DMS 273 (cell line): ENCODE measurements at regions not wholly inside any gene's neighbourhood (a gene's known extent, or its start where the extent isn't known, plus 50 kb on each side); places are given as distances from the start of the nearest gene placed in this dataset.

Experiments used
- DNase-seq: peaks from one replicate; lab custom pipeline; 2025; ENCODE audit not compliant: unreplicated experiment; lab: John Stamatoyannopoulos, UW

DNA sequence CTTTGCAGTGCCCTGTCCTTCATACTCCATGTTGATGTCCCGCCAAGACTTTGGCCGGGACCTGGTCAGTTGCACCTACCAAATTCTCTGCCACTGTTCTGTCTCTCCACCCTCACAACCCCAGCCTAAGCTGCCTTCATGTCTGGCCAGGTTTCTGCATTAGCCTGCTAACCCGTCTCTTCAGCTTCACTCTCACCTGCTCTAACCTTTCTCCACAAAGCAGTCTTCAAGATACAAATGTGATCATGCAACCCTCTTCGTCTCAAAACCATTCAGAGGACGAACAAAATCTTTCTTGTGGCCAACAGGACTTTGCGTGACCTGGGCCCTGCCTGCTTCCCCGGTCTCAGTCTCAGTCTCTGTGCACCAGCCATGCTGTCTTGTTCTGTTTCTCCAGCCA is 148.2 kb downstream of the WSCD1 start:
- no peak for DNase-seq

- DNase-seq, result no peak
Observed at GRCh38 chr17:6215071-6216035, 145.2 kb downstream of the WSCD1 start.

DNA sequence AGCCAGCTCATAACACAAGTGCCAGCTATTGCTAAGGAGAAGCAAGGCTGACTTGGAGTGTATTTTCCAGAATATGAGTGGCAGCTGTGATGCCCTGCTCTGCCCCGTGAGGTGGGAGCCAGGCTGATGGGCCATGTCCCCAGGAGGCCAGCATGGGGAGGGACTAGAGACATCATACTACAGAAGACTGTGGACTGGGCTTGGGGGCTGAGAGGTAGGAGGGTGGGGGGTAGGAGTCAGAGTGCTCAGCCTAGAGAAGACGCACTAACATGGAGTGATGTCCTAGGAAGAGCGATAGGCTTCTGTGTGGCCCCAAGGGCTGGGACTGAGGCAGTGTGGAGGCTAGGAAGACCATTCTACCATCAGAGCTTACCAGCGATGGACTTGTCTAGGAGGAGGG is 143.7 kb downstream of the WSCD1 start:
- no peak for DNase-seq

DNA sequence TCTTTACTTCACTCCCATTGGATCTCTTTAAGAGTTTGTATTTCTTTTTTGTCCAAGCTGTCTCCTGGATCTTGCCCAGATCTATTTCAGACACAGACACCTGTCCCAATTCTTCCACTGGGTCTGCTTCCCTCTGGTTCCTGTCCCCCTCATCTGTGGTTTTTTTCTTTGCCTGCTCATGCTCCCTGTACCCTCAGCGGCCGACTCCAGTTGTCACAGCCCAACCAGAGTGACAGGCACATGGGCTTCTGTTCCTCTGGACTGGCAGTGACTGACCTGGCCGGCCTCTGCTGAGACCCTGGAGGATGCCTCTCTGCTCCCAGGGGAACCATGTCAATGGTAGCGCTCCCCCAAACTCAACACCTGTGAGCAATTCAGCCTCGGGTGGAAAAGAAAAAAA is 142.6 kb downstream of the WSCD1 start:
- no peak for DNase-seq

DNA sequence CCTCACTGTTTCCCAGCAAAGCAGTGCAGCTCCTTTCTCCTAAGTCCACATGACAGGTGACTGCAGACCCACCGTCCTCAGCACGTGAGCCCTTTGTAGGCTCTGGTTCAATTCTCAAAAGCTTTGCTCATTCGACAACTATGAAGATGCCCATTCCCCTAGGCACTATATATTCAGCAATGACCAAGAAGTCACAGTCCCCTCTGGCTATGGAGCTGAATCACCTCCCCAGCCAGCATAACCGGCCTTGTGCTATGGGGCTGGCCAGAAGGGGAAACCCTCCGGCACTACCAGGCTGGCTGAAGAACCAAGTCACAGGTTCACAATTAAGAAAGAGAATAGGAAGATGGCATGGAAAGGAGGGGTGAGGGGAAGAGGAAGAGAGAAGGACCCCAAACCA is 139.7 kb downstream of the WSCD1 start:
- DNase-seq, result no peak

GRCh38 chr17:6208608-6209180 is 138.5 kb downstream of the WSCD1 start:
- DNase-seq, result no peak

DNA sequence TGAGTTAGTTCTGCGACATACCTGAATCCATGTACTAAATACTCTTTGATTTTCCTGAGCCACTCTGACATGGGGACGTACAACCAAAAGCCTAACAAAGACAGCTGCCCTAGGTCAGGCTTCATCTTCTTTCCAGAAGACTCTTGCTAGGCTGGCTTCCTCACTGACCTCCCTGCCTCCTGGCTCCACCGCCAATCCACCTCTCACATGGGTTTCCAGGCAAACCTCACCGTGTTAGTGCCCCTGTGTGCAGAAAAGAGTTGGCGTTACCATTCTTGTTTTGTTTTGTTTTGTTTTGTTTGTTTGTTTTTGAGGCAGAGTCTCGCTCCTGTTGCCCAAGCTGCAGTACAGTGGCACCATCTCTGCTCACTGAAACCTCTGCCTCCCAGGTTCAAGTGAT is 135.3 kb downstream of the WSCD1 start:
- no peak for DNase-seq

DNA sequence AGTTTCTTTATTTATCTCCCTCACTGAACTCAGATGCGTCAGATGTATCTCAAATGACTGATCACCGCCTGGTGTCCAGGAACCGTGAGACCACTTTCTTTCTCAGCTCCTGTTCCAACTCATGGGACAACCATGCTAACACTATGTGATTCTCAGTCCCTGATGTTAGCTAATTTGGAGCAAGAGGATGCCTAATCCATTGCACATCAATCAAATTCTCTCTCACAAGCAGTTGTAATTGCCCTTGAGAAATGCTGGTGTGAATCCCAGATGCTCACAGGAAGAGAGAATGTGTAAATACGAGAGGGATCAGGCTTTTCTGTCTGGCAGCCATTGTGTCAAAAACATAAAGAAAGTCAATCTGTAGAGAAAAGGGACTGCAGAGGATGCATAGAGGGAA is 134.9 kb downstream of the WSCD1 start:
- no peak for DNase-seq

- no peak for DNase-seq
Observed at GRCh38 chr17:6204203-6204722, 134.1 kb downstream of the WSCD1 start.

DNA sequence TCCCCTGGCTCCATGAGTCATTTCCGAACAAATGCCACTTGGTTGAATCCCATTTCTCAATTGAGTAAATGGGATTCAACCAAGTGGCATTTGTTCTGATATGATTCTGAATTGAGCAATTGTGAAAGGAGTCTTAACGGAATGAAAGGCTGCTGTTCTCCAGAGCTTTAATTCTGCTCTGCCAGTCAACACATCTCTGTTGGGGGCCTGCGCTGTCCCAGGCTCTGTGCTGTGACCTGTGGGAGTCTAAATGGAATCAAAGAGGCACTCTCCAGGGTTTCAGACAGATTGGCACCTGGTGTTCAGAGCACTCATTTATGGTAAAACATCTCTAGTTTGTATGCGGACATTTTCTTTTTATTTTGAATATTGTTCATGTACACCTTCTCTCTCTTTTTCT is 126.2 kb downstream of the WSCD1 start:
- DNase-seq, result no peak

DNA sequence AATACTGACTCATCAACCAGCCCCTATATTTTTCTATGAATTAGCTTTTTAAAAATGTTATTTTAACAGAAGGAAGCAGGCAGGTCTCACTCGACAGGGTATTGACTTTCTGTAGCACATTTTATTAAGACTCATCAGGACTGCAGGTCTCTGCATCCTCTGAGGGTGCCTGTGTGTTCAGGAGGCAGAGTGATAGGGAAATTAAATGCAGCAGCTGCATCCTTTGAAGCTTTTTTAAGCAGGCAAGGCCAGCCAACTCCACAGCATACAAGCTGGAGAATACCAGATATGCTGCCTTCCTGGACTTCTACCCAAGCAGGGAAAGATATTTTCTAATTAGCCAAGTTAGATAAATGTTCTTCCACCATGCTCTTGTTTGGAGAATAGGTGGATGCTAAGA is 124.9 kb downstream of the WSCD1 start:
- DNase-seq, result no peak

GRCh38 chr17:6191405-6192324 is 121.5 kb downstream of the WSCD1 start:
- DNase-seq, result no peak

DNA sequence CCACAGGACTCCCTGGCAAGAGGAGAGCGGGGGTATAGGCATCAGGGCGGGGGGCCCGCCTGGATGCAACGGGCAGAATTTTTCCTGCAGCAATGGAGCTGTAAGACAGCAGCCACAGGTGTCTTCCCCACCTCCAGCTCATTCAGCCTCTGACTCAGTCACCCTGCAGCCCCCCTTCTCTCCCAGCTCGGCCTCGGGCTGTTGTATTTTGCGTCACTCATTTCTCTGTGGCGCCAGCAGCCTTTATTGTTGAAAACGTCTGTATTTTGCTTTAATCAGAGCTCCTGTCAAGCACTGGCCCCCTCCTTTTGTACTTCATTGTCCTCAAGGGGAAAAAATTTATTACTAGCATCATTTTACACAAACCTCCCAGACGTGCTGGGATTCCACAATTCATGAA is 117.7 kb downstream of the WSCD1 start:
- no peak for DNase-seq

DNA sequence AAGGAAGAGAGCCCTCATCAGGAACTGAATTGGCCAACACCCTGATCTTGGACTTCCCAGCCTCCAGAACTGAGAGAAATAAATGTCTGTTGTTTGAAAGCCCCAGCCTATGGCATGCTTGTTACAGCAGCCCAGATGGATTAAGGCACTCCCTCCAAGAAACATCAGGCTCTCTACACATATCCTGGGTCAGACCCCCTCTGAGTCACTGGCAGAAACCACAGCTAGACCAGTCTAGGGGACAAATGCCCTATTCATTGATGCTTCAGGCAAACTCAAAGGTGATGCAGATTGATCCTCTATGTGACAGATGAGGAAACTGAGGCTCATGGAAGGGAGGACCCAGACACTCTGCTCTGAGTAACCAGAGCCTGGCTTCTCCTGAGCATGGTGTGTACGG is 116.8 kb downstream of the WSCD1 start:
- DNase-seq, result no peak

DNA sequence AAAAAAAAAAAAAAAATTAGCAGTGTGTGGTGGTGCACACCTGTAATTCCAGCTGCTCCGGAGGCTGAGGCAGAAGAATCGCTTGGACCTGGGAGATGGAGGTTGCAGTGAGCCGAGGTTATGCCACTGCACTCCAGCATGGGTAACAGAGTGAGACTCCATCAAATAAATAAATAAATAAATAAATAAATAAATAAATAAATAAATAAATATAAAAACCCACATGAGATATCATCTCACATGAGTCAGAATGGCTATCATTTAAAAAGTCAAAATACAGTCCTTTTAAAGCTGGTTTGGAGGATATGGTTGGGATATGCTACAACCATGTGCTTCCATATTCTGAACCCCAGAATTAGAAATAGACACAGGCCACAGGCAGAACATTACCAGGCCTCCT is 114.3 kb downstream of the WSCD1 start:
- DNase-seq, result no peak

DNA sequence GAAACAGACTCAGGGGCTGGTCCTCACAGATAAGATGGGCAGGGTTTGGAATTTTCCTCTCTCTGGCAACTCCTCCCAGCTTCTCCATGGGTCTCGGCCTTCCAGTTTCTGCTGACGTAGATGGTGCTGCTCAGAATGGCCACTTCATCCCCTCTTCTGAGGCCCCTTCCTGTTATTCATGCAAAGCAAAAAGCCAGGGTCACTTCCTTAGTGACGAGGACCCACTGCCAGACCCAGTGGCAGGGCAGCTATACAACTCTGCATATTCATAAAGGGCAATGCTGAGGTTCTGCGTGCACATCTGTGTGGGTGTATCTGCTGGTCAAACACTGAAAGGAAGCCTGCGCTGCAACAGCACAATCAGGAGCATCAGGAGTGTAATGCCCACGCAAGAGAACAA is 108.8 kb downstream of the WSCD1 start:
- DNase-seq, result no peak

DNA sequence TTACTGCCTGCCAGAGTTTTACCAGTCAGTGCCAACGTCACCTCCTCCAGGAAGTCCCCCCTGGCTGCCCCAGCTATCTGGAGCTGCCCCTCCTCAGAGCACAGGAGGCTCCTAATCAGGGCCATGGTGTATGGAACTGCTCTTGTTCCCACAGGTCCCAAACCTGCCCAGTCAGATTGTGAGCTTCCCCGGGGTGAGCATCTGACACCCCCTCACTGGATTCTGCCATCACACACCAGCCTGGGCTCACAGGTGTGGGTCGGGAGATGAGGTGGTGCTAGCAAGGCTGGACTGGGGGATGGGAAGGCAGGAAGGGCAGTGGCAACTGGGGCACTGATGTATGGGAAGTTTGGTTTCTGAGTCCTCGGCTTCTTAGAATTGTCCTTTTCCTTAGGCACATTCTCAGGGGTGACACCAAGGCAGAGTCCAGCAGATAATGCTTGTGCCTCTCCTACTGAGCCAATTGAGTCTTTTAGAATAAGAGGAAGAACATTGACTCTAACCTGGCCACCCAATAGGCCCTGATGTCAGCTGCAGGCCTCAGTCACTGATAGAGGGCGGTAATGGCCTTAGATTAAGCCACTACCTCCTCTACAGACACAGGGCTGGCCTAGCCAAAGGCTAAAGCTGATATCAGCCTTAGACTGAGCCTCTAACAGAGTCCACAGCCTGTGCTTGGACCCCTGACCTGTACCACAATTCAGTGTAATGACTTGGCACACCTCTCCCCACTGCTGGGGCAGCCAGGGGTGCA is 107.9 kb downstream of the WSCD1 start:
- DNase-seq, result no peak
